NCI-H146 treated with DMSO at 0.1 percent for 48 hours (cell line): ENCODE measurements at regions not wholly inside any gene's neighbourhood (a gene's known extent, or its start where the extent isn't known, plus 50 kb on each side); places are given as distances from the start of the nearest gene placed in this dataset.

Experiments
- DNase-seq: peaks from one replicate; lab custom pipeline; 2025; ENCODE audit not compliant: unreplicated experiment; lab: John Stamatoyannopoulos, UW

GRCh38 chr9:71590362-71590761 lies 178.0 kb downstream of the CEMIP2 start:
- DNase-seq, result no peak

DNA sequence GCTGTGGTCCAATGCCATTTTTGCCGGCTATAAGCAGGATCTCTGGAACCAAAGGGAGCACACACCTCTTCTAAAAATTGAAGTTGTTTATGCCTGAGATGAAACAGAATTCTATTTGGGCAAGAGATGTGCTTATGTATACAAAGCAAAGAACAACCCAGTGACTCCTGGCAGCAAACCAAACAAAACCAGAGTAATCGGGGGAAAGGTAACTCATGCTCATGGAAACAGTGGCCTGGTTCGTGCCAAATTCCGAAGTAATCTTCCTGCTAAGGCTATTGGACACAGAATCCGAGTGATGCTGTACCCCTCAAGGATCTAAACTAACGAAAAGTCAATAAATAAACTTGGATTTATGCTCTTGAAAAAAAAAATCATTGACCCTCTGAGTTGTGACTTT lies 178.7 kb downstream of the CEMIP2 start:
- no peak for DNase-seq

DNA sequence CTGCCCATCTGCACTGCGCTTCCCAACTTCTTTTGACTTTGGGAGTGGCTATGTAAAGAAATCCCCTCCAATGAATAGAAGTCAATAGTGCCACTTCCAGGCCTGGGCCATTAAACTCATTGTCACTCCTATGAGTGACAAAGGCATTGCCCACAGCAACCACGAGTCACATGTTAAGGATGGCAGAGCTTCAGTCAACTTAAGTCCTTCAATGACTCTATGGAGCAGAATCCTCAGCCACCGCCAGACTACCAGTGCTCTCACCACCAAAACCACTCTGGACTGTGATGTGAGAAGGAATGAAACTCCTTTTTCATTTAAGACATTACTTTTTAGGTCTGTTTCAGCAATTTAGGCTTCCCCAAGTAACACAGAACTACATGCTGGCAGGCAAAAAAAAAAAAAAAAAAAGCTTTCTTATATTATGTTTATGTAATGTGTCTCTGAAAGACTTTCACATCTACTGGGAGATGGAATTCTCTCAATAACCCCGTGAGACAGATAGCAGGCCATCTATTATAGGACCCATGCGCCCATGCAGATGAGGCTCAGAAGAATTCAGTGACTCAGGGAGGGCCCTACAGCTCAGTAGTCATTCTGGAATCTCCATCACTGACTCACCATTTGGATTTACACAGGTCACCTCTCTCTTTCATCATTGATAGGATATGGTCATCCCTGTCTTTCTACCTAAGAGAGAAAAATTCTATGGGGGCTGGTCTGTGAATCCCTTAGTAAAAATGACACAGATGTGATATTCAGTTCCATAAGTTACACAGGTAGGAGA lies 180.5 kb downstream of the CEMIP2 start:
- no peak for DNase-seq

DNA sequence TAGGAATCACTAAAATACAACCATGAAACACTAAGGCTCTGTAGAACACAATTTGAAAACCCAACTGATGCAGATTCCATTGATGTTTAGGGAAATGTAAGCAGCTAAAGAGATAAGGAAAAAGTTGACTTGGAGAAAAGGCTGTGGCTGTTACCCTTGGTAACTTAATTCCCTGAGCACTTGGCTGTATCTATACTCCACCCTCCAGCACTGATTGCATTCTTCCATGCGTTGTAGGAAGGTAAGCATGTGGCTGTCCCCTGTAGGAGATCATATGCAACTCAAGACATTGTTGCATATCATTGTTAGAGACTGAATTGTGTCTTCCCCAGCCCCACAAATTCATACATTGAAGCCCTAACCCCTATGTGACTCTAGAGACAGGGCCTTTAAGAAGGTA lies 184.5 kb downstream of the CEMIP2 start:
- DNase-seq, result no peak

- DNase-seq, result no peak
Measured at GRCh38 chr9:71582347-71582746, 186.0 kb downstream of the CEMIP2 start.

DNA sequence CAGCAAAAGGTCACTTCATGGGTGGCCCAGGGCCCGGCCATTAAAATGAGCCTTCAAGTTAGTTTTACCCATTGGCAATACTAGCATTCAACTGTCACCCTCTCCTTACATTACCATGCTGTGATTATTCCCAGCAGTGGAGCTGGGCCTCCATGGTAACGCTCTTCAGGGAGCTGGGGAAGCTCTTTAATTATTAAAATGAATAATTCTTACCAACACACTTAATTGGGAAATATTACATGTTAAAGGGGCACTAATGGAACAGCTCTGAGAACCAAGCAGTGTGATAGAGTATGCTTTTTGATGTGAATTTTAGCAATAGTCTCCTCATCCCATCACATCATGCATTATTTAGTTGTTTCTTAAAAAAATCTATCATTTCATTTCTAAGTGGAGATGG lies 187.2 kb downstream of the CEMIP2 start:
- DNase-seq, result no peak

- no peak for DNase-seq
Measured at GRCh38 chr9:71571186-71571585, 197.1 kb downstream of the CEMIP2 start.

GRCh38 chr9:71567890-71568289 lies 200.4 kb downstream of the CEMIP2 start:
- DNase-seq, result no peak

- DNase-seq, result no peak
Measured at GRCh38 chr9:71562140-71562539, 206.2 kb downstream of the CEMIP2 start.

GRCh38 chr9:71557310-71557709 lies 211.0 kb downstream of the CEMIP2 start:
- DNase-seq, result no peak

- DNase-seq, result no peak
Measured at GRCh38 chr9:71552480-71552879, 215.8 kb downstream of the CEMIP2 start.

DNA sequence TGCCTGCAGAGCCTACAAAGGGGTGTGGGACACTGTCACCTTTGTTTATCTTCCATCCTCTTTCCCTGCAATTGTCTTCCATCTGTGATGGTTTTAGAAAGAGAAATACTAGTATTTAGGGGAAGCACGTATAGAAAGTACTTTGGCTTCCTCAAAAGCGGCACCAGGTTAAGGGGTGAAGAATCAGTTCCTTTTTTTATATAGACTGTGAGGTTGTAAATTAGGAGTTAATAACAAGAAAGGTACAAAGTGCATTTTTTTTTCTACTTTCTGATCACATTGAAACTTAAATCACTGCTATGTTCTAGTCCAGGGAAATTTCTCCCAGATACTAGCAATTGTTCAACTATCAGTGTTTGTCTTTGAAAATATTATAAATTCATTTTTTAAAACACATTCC lies 219.3 kb downstream of the CEMIP2 start:
- no peak for DNase-seq

DNA sequence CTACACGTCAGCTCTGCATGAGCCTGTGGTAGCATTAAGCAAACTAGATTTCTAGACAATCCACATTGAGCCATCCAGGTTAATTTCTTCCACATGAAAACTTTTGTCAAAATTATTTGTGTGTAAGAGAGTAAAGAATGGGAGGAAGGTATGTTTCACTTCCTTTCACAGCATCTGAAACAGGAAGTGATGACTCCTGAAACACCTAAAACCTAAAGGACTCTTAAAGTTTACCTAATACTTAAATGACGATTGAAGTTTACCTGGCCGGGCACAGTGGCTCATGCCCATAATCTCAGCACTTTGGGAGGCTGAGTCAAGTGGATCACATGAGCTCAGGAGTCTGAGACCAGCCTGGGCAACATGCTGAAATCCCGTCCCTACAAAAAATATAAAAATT lies 223.8 kb downstream of the CEMIP2 start:
- DNase-seq, result no peak

- no peak for DNase-seq
Measured at GRCh38 chr9:71541436-71541835, 226.9 kb downstream of the CEMIP2 start.

DNA sequence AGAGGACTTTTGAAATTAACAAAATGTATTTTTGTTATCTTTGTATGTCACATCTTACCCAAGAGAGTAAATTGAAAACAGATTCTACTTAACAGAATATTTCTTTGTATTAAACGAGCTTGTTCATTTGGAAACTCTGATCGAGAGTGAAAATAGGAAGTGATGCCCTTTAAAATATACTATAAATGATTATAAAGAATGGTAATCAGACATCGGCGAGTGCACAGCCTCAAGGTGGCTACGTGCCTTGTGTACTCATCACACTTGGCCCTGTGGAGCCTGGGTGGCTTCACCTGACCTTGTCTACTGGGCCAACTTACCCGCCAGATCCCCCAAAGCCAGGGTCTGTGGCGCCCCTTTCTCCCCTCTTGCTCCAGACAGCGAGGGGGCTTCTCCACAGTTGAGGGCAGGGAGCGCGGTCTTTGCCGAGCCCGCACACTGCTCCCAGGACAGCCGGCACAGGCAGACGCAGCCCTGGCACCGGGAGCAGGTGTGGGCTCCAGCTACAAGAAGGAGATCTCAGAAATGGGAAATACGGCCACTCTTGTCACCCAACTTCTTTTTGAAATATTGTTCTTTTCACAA lies 243.2 kb downstream of the CEMIP2 start:
- no peak for DNase-seq

DNA sequence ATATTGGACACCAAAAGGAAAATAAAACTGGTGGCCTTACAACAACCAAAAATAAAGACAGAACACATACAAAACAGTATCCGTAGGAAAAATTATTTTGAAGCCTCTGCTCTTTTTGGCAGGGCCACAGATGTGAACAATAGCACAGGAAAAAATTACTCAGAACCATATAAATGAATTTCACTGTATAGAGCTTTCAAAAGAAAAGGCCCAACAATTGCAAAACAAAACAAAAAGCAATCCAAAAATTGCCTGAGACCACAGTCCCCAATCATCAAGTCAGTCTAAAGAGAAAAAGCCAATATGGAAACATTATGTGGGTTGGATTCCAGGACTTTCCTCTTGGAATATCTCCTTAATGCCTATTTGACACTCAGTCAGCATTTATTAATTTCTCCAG lies 243.8 kb downstream of the CEMIP2 start:
- DNase-seq, result no peak

DNA sequence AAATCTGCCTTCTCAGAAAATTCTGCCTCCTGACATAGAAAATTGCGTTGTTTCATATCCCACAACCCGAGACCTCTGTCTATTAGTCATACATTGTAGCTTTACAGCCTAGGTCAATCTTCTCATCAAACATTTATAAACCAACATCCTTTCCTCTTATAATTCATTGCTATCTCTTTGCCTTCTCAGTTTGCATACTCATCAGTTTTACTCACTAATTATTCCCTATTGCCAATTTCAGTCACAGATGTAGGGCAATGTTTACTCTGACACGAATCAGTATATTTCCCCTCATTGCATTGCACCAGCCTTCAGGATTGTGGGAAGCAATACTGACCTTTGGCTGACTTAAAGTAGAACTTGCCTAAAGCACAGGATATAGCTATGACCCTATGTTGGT lies 247.2 kb downstream of the CEMIP2 start:
- DNase-seq, result no peak

DNA sequence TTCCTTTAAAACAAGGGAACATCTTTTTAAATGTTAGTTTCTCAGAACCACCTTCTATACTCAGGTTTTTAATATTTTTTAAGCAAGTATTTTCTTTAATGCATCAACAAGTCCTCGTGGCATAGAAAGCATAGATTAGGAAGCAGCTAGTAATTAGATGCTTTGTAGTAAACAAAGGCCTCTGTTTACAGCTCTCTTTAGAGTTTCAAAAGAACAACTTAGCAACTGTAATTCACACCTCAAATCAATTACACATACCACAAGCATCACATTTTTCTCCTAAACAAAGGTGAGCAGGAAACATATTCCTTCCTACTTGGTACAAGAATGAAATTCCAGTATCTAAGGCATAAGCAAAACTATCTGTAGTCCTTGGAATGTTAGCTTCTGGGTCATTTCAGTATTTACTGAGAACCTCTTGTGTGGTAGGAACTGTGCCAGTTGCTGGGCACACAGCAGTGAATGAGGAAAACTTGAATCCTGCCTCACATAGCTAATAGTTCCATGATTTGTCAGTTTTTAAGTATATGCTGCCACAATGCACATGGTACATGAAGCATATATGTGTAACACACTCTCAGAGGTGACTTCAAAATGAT lies 249.1 kb downstream of the CEMIP2 start:
- no peak for DNase-seq

- DNase-seq, result no peak
Measured at GRCh38 chr9:71518045-71518827, 250.1 kb downstream of the CEMIP2 start.

DNA sequence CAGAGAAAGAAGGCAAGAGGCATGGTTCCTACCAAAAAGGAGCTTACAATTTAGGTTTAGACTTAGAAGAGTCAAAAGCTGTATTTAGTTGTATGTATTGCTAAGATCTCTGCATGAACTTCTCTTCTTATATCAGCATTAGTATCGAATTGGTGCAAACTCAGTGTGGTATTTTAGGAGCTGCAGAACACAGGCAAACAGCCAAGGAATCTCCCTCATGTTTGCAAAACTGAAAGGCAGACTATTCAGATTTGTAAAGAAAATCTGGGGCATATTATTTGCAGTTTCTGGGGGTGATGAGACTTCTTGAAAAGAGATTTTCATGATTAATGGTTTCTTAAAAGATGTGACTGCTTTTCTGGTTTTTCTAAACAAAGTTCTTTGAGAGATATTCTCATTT lies 252.7 kb downstream of the CEMIP2 start:
- no peak for DNase-seq

DNA sequence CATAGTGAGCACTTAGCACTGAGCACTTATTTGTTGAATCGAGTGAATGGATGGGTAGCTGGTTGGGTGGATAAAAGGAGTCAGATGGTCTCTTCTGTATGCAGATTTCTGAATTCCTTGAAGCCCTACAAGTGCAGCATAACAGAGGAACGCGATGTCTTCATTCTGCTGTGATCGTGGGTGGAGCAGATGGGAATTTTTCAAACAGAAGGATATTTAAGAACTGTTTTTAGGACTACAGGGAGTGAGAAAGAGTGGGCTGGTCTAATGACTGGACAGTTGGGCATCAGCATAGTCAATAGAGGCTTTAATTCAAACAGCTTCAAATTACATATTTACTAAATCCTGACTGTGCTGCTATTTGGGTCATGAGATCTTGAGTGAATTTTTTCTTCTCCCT lies 253.2 kb downstream of the CEMIP2 start:
- DNase-seq, result no peak
